ENCODE measurements at regions not wholly inside any gene's neighbourhood (a gene's known extent, or its start where the extent isn't known, plus 50 kb on each side); places are given as distances from the start of the nearest gene placed in this dataset.

- ChIA-PET POLR2A (no interaction called here), RAD21 (ENCODE audit: unreplicated experiment) (no interaction called here), SMC1A (ENCODE audit: uncharacterized antibody, unreplicated experiment) (no interaction called here), CTCF (interaction anchor here (1.2 kb wide), 1 partner anchor 32 kb away, joined by 3 read pairs; no protein-coding TSS in a partner anchor)
- no peaks in the 10 kb centered on the region for H3K27me3 ChIP-seq (replicated peaks in 1 of 2; ENCODE audit: control insufficient read depth in 2 of 2, insufficient read depth in 2 of 2, low read length in 1 of 2)
- FAIRE-seq, result no peak
- BruUV-seq (replicated peaks), result no TSS peak
- no peaks in the 10 kb centered on the region for H3K36me3 ChIP-seq (ENCODE audit: control insufficient read depth in 2 of 2, insufficient read depth in 2 of 2, low read length in 1 of 2)
- H3K4me3 ChIP-seq, result no peak overlapping the region
- H3K79me2 ChIP-seq (ENCODE audit: control insufficient read depth, insufficient read depth, low read length), result no peaks in the 10 kb centered on the region
- H3K4me1 ChIP-seq (ENCODE audit: control insufficient read depth, insufficient read depth, low read length), result no peaks in the 10 kb centered on the region
- no peak overlapping the region for H2AFZ ChIP-seq (ENCODE audit: control insufficient read depth, low read depth, low read length)
- DNase-seq (ENCODE audit: low read depth, low spot score), result no peak
- H3K9ac ChIP-seq (ENCODE audit: control insufficient read depth, insufficient read depth, low read length), result no peak overlapping the region
- TF ChIP-seq ZNF274 (IDR thresholded peaks at IDR 0.05; ENCODE audit: insufficient read depth, insufficient read length), result no peak
- TF ChIP-seq PRDM15 (CRISPR knock-in tag; IDR thresholded peaks at IDR 0.05), result no peak
- TF ChIP-seq NFXL1 (IDR thresholded peaks at IDR 0.05; ENCODE audit: borderline replicate concordance), result no peak
- no peaks in the 10 kb centered on the region for H4K20me1 ChIP-seq (ENCODE audit: control insufficient read depth, insufficient read depth)
- in situ Hi-C loops (cut with MboI) (no loop called here), intact Hi-C loops (cut with micrococcal nuclease; ENCODE audit: unreplicated experiment) (no loop called here)
- H3K4me2 ChIP-seq (ENCODE audit: control insufficient read depth, insufficient read depth), result no peak overlapping the region
- ATAC-seq, result no peak
- no peaks in the 10 kb centered on the region for H3K9me3 ChIP-seq (replicated peaks; ENCODE audit: control insufficient read depth, insufficient read depth, low read length)
- H3K27ac ChIP-seq (ENCODE audit: control insufficient read depth, insufficient read depth), result no peak overlapping the region
These were observed 1003.3 kb downstream of the DSC3 start for GRCh38 chr18:30039201-30039600.

GRCh38 chr18:30034818-30035217, 1007.7 kb downstream of the DSC3 start:
- Histone ChIP-seq H3K27me3 (replicated peaks in 1 of 2; ENCODE audit: control insufficient read depth in 2 of 2, insufficient read depth in 2 of 2, low read length in 1 of 2) (no peaks in the 10 kb centered on the region), H3K79me2 (ENCODE audit: control insufficient read depth, insufficient read depth, low read length) (no peaks in the 10 kb centered on the region), H4K20me1 (ENCODE audit: control insufficient read depth, insufficient read depth) (no peaks in the 10 kb centered on the region), H3K9ac (ENCODE audit: control insufficient read depth, insufficient read depth, low read length) (no peak overlapping the region), H2AFZ (ENCODE audit: control insufficient read depth, low read depth, low read length) (no peak overlapping the region), H3K27ac (ENCODE audit: control insufficient read depth, insufficient read depth) (no peak overlapping the region), H3K4me1 (ENCODE audit: control insufficient read depth, insufficient read depth, low read length) (no peaks in the 10 kb centered on the region), H3K9me3 (replicated peaks; ENCODE audit: control insufficient read depth, insufficient read depth, low read length) (no peaks in the 10 kb centered on the region), H3K4me2 (ENCODE audit: control insufficient read depth, insufficient read depth) (no peak overlapping the region), H3K36me3 (ENCODE audit: control insufficient read depth in 2 of 2, insufficient read depth in 2 of 2, low read length in 1 of 2) (no peaks in the 10 kb centered on the region), H3K4me3 (no peak overlapping the region)
- POLR2A ChIA-PET, result no interaction called here
- ATAC-seq, result no peak
- no TSS peak for BruUV-seq (replicated peaks)
- intact Hi-C loops (cut with micrococcal nuclease; ENCODE audit: unreplicated experiment), result no loop called here
- in situ Hi-C loops (cut with MboI), result no loop called here
- no peak for DNase-seq (ENCODE audit: low read depth, low spot score)
- SMC1A ChIA-PET (ENCODE audit: uncharacterized antibody, unreplicated experiment), result no interaction called here
- WGBS (ENCODE audit: insufficient coverage, insufficient replicate concordance, low lambda C conversion rate, missing lambda C conversion rate), result 37% methylated on average over 3 of the region's 3 CpGs
- RAD21 ChIA-PET (ENCODE audit: unreplicated experiment), result no interaction called here
- no peak for FAIRE-seq
- CTCF ChIA-PET, result no interaction called here
- TF ChIP-seq ELK1 (IDR thresholded peaks at IDR 0.05; ENCODE audit: low read depth, low read length) (no peak), DPF2 (IDR thresholded peaks at IDR 0.05) (no peak), STAT1 (conservative IDR thresholded peaks at IDR 0.05) (no peak), RAD21 (IDR thresholded peaks at IDR 0.05; ENCODE audit: insufficient read depth, low read depth, low read length) (no peak), PKNOX1 (IDR thresholded peaks at IDR 0.05) (no peak), MTA3 (IDR thresholded peaks at IDR 0.05; ENCODE audit: borderline replicate concordance, low read length) (no peak), IKZF1 (conservative IDR thresholded peaks at IDR 0.05) (no peak), ZNF217 (IDR thresholded peaks at IDR 0.05) (no peak), IRF4 (IDR thresholded peaks at IDR 0.05; ENCODE audit: low read depth, low read length) (no peak), NRF1 (conservative IDR thresholded peaks at IDR 0.05; ENCODE audit: low read depth, low read length) (no peak), POLR2A (IDR thresholded peaks at IDR 0.05; ENCODE audit: low read depth, low read length) (no peak)
